H1 (cell line): ENCODE measurements at regions not wholly inside any gene's neighbourhood (a gene's known extent, or its start where the extent isn't known, plus 50 kb on each side); places are given as distances from the start of the nearest gene placed in this dataset.

Experiments
- CTCF ChIA-PET: fragments of 300-600 bp; sonication (Branson Sonifier 250); formaldehyde crosslinking; loops from one replicate; lab custom pipeline; 2021; ENCODE audit not compliant: partially characterized antibody; lab: Charles Lee
- POLR2A ChIA-PET: fragments of 300-600 bp; sonication (Branson Sonifier 250); formaldehyde crosslinking; loops from one replicate; lab custom pipeline; 2021; ENCODE audit warnings: inconsistent platforms; ENCODE audit not compliant: partially characterized antibody; lab: Charles Lee
- DNase-seq, 2 experiments: peaks; one replicate each; pipeline versions ENCODE4 v3.0.0 to v3.0.0-alpha.2; 2010 to 2022; ENCODE audit warnings: low spot score in 2 of 2, low read depth in 1 of 2, mixed read lengths in 1 of 2
- FAIRE-seq: peaks from 2 replicates; lab custom pipeline; 2011; peaks lifted over from hg19 to GRCh38; lab: Jason Lieb, UNC
- H2AFZ ChIP-seq: 2 replicates; pipeline ENCODE4 v1.8.1; 2012; ENCODE audit warnings: low read length, inconsistent platforms
- H2AK5ac ChIP-seq: 2 replicates; pipeline ENCODE4 v1.6.1; 2013; ENCODE audit warnings: low read depth, low read length
- H2BK120ac ChIP-seq: replicated peaks from 2 replicates; pipeline ENCODE3; 2013; ENCODE audit warnings: low read depth, low read length, inconsistent platforms
- H2BK12ac ChIP-seq: 2 replicates; pipeline ENCODE4 v1.6.1; 2013; ENCODE audit warnings: low read depth, low read length
- H2BK15ac ChIP-seq: 2 replicates; pipeline ENCODE4 v1.6.1; 2013; ENCODE audit warnings: low read length
- H2BK20ac ChIP-seq: 2 replicates; pipeline ENCODE4 v1.6.1; 2013; ENCODE audit warnings: low read length
- H2BK5ac ChIP-seq: 2 replicates; pipeline ENCODE4 v1.6.1; 2013; ENCODE audit warnings: low read depth, low read length
- H3K14ac ChIP-seq: 2 replicates; pipeline ENCODE4 v1.6.1; 2013; ENCODE audit warnings: inconsistent platforms; ENCODE audit not compliant: insufficient read length
- H3K18ac ChIP-seq: 2 replicates; pipeline ENCODE4 v1.6.1; 2013; ENCODE audit warnings: low read length; ENCODE audit errors: extremely low read depth
- H3K23ac ChIP-seq: 2 replicates; pipeline ENCODE4 v1.6.1; 2013; ENCODE audit warnings: inconsistent platforms; ENCODE audit not compliant: insufficient read length
- H3K23me2 ChIP-seq: 2 replicates; pipeline ENCODE4 v1.6.1; 2013; ENCODE audit warnings: low read depth, low read length
- H3K27ac ChIP-seq: 2 replicates; pipeline ENCODE4 v1.6.1; 2011; ENCODE audit warnings: low read depth, low read length, inconsistent platforms
- H3K27me3 ChIP-seq, 4 experiments: replicated peaks in 1 of 4; 1 replicate in 1 of 4; 2 replicates in 3 of 4; pipeline versions ENCODE4 v1.6.1 to v1.8.1; 2011 to 2013; ENCODE audit warnings: low read length in 3 of 4, mild to moderate bottlenecking in 3 of 4, inconsistent platforms in 2 of 4, mixed read lengths in 2 of 4, moderate library complexity in 1 of 4; ENCODE audit not compliant: control insufficient read depth in 3 of 4, insufficient read depth in 3 of 4; ENCODE audit errors: extremely low read depth in 1 of 4
- H3K36me3 ChIP-seq, 4 experiments: 2 replicates each; pipeline versions ENCODE4 v1.6.1 to v1.8.1; 2011 to 2013; ENCODE audit warnings: mild to moderate bottlenecking in 4 of 4, low read length in 3 of 4, moderate library complexity in 2 of 4, control low read depth in 1 of 4, inconsistent platforms in 1 of 4; ENCODE audit not compliant: insufficient read depth in 4 of 4, control insufficient read depth in 2 of 4
- H3K4ac ChIP-seq: replicated peaks from 2 replicates; pipeline ENCODE3; 2013; ENCODE audit warnings: low read length, low read depth, mixed read lengths, inconsistent platforms; ENCODE audit not compliant: insufficient read length
- H3K4me1 ChIP-seq, 4 experiments: replicated peaks in 1 of 4; 1 replicate in 1 of 4; 2 replicates in 3 of 4; pipeline versions ENCODE4 v1.6.1 to v1.8.1; 2011 to 2013; ENCODE audit warnings: low read length in 3 of 4, inconsistent platforms in 2 of 4, mixed read lengths in 1 of 4; ENCODE audit not compliant: insufficient read depth in 4 of 4, control insufficient read depth in 3 of 4
- H3K4me2 ChIP-seq, 2 experiments: 2 replicates each; pipeline versions ENCODE4 v1.6.1 to v1.8.1; 2011 to 2013; ENCODE audit warnings: low read depth in 2 of 2, low read length in 2 of 2, control low read depth in 1 of 2, inconsistent platforms in 1 of 2, mild to moderate bottlenecking in 1 of 2; ENCODE audit not compliant: insufficient read depth in 1 of 2
- H3K4me3 ChIP-seq, 4 experiments: fragments of 200-600, 300-600 bp in 1 of 4; sonication (generic), shearing (Covaris generic), sonication (Bioruptor Twin) in 1 of 4; 2 replicates each; pipeline versions ENCODE4 v1.5.1 to v1.8.1; 2011 to 2016; ENCODE audit warnings: low read length in 4 of 4, low read depth in 3 of 4, control low read depth in 2 of 4, inconsistent platforms in 2 of 4, mild to moderate bottlenecking in 2 of 4, mixed read lengths in 1 of 4, moderate library complexity in 1 of 4; ENCODE audit not compliant: insufficient read depth in 2 of 4; ENCODE audit errors: extremely low read depth in 1 of 4
- H3K56ac ChIP-seq: replicated peaks from 2 replicates; pipeline ENCODE3; 2013; ENCODE audit warnings: low read depth, mild to moderate bottlenecking, mixed read lengths, low read length, inconsistent platforms; ENCODE audit not compliant: insufficient read length
- H3K79me1 ChIP-seq: 2 replicates; pipeline ENCODE4 v1.6.1; 2013; ENCODE audit warnings: low read depth, low read length, control low read depth
- H3K79me2 ChIP-seq, 2 experiments: 2 replicates each; pipeline versions ENCODE4 v1.6.1 to v1.8.1; 2012 to 2013; ENCODE audit warnings: low read length in 2 of 2, mild to moderate bottlenecking in 2 of 2, inconsistent platforms in 1 of 2; ENCODE audit not compliant: insufficient read depth in 2 of 2, control insufficient read depth in 1 of 2
- H3K9ac ChIP-seq, 4 experiments: replicated peaks in 1 of 4; 1 replicate in 1 of 4; 2 replicates in 3 of 4; pipeline versions ENCODE4 v1.6.1 to v1.8.1; 2011 to 2013; ENCODE audit warnings: low read depth in 3 of 4, low read length in 3 of 4, control low read depth in 2 of 4, mild to moderate bottlenecking in 2 of 4, moderate library complexity in 2 of 4, inconsistent platforms in 1 of 4; ENCODE audit errors: extremely low read depth in 1 of 4
- H3K9me3 ChIP-seq, 2 experiments: 2 replicates each; pipeline versions ENCODE4 v1.6.1 to v1.8.1; 2012 to 2013; ENCODE audit warnings: mild to moderate bottlenecking in 2 of 2, moderate library complexity in 2 of 2, control low read depth in 1 of 2, inconsistent platforms in 1 of 2, low read depth in 1 of 2, low read length in 1 of 2, mixed read lengths in 1 of 2; ENCODE audit not compliant: insufficient read depth in 2 of 2
- H4K20me1 ChIP-seq, 2 experiments: replicated peaks in 1 of 2; 2 replicates each; pipeline versions ENCODE3 to v1.8.1; 2011 to 2013; ENCODE audit warnings: inconsistent platforms in 2 of 2, low read length in 2 of 2, mild to moderate bottlenecking in 1 of 2; ENCODE audit not compliant: insufficient read depth in 2 of 2, control insufficient read depth in 1 of 2
- H4K5ac ChIP-seq: 2 replicates; pipeline ENCODE4 v1.6.1; 2013; ENCODE audit warnings: low read length, low read depth, mixed read lengths, inconsistent platforms; ENCODE audit not compliant: insufficient read length
- H4K8ac ChIP-seq: 2 replicates; pipeline ENCODE4 v1.8.0; 2013; ENCODE audit warnings: mild to moderate bottlenecking, moderate library complexity, low read length, inconsistent platforms; ENCODE audit not compliant: insufficient read depth; ENCODE audit errors: extremely low read depth
- H4K91ac ChIP-seq: replicated peaks from 2 replicates; pipeline ENCODE3; 2013; ENCODE audit warnings: low read length, mixed read lengths, inconsistent platforms; ENCODE audit not compliant: insufficient read length
- PHF8 ChIP-seq: fragments of 200-600 bp; sonication (generic); conservative IDR thresholded peaks from 2 replicates; pipeline ENCODE4 v1.7.1; 2012; ENCODE audit warnings: low read depth, mild to moderate bottlenecking, inconsistent platforms, low read length, moderate library complexity
- RNF2 ChIP-seq: fragments of 200-900, 300-1000 bp; sonication (generic); IDR thresholded peaks from 2 replicates; pipeline ENCODE4 v1.7.1; 2016; ENCODE audit warnings: borderline replicate concordance, low read depth, mild to moderate bottlenecking, antibody characterized with exemption, low read length; ENCODE audit not compliant: poor library complexity, severe bottlenecking; ENCODE audit errors: missing control alignments
- SP1 ChIP-seq: IDR thresholded peaks from 2 replicates; pipeline ENCODE4 v1.6.1; 2011; ENCODE audit warnings: low read depth, low read length
- WGBS, 2 experiments: shearing (Covaris generic) in 1 of 2; methylation state at CpG; one replicate each; pipeline versions ENCODE4 v1.1.6 to v1.1.7; 2013 to 2015; ENCODE audit warnings: low lambda C conversion rate in 2 of 2, mixed read lengths in 2 of 2, inconsistent platforms in 1 of 2, low coverage in 1 of 2, missing lambda C conversion rate in 1 of 2; ENCODE audit not compliant: insufficient replicate concordance in 2 of 2, insufficient coverage in 1 of 2, insufficient read length in 1 of 2; ENCODE audit errors: extremely low coverage in 1 of 2, missing lambda C conversion rate in 1 of 2; 5-methylcytosine and 5-hydroxymethylcytosine counted together

DNA sequence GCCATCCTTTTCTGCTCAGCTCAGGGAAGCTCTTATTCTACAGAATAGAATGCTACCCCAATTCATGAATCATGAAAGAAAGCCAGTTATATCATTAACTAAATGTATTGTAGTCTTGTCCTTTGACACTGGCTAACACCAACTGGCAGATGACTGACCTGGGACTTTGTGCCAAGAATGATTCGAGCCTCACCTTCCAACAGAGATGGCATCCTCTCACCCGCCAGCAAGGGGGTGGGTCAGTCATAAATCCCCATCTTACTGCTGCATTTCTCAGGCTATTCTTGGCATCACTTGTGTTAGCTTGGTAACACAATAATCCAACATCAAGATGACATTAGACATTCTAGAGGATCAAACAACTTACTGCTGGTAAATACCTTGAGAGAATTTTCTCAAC is 1239.8 kb upstream of the MIR17HG start:
- DNase-seq (no peak), FAIRE-seq (no peak)
- Histone ChIP-seq H3K27me3 (no peaks in the 10 kb centered on the region), H3K4me2 (no peak overlapping the region), H2BK12ac (no peak overlapping the region), H3K18ac (no peak overlapping the region), H3K79me2 (no peaks in the 10 kb centered on the region), H3K27ac (no peak overlapping the region), H2BK15ac (no peak overlapping the region), H3K23me2 (no peaks in the 10 kb centered on the region), H3K4me3 (no peak overlapping the region), H2BK20ac (no peak overlapping the region), H4K8ac (no peak overlapping the region), H4K91ac (no peak overlapping the region), H3K9me3 (no peaks in the 10 kb centered on the region), H3K4me1 (peaks cover 0 to 2% (median 0%) of the 10 kb centered on the region in 4 experiments; a peak in 2 of 7 replicates), H2BK5ac (no peak overlapping the region), H3K9ac (no peak overlapping the region), H3K14ac (no peak overlapping the region), H4K20me1 (no peaks in the 10 kb centered on the region), H3K36me3 (no peaks in the 10 kb centered on the region), H3K56ac (no peak overlapping the region), H4K5ac (no peak overlapping the region), H2AK5ac (no peak overlapping the region), H3K79me1 (no peaks in the 10 kb centered on the region), H3K23ac (no peak overlapping the region), H2BK120ac (no peak overlapping the region), H3K4ac (no peak overlapping the region), H2AFZ (no peak overlapping the region)
- POLR2A ChIA-PET = no interaction called here
- 92% methylated on average over 2 of the region's 2 CpGs; no CpG with 5 or more reads in 1 of the 2 experiments for WGBS, 2 experiments
- CTCF ChIA-PET = interaction anchor here (0.6 kb wide), 1 partner anchor 533 kb away, joined by 3 read pairs; no protein-coding TSS in a partner anchor
- no peak for TF ChIP-seq PHF8
- no peak for TF ChIP-seq SP1
- no peak for TF ChIP-seq RNF2
